HL-60 (cell line): ENCODE measurements at regions not wholly inside any gene's neighbourhood (a gene's known extent, or its start where the extent isn't known, plus 50 kb on each side); places are given as distances from the start of the nearest gene placed in this dataset.

Source experiments
- DNase-seq, 2 experiments: peaks; one replicate each; pipeline ENCODE4 v3.0.0-alpha.2; 2010 to 2020; ENCODE audit warnings: low read depth in 1 of 2, low spot score in 1 of 2
- H3K27ac ChIP-seq: fragments of 250-450 bp; sonication (Bioruptor Pico); replicated peaks from 2 replicates; pipeline ENCODE4 v1.5.1; 2020; ENCODE audit warnings: mild to moderate bottlenecking, moderate library complexity
- H3K27me3 ChIP-seq: fragments of 250-450 bp; sonication (Bioruptor Pico); 2 replicates; pipeline ENCODE4 v1.5.1; 2021; ENCODE audit warnings: mild to moderate bottlenecking, moderate library complexity; ENCODE audit not compliant: insufficient read depth, poor library complexity, severe bottlenecking
- H3K4me3 ChIP-seq: replicated peaks from 2 replicates; pipeline ENCODE4 v1.5.1; 2011; ENCODE audit warnings: mild to moderate bottlenecking, control low read depth, low read length; ENCODE audit not compliant: insufficient read depth
- CTCF ChIP-seq: IDR thresholded peaks from one replicate; pipeline ENCODE4 v1.5.1; 2011; ENCODE audit warnings: low read length, control low read depth, inconsistent platforms; ENCODE audit not compliant: insufficient read depth
- GABPA ChIP-seq: IDR thresholded peaks from 2 replicates; pipeline ENCODE4 v1.6.1; 2012; ENCODE audit warnings: low read depth
- POLR2AphosphoS5 ChIP-seq: IDR thresholded peaks from 2 replicates; pipeline ENCODE4 v1.6.1; 2012; ENCODE audit warnings: low read depth
- REST ChIP-seq: IDR thresholded peaks from 2 replicates; pipeline ENCODE4 v1.6.1; 2012; ENCODE audit warnings: low read depth; ENCODE audit not compliant: insufficient replicate concordance
- SPI1 ChIP-seq: IDR thresholded peaks from 2 replicates; pipeline ENCODE4 v1.6.1; 2012; ENCODE audit warnings: low read depth, mild to moderate bottlenecking, borderline replicate concordance

GRCh38 chr2:52964916-52965530 is 802.6 kb upstream of the CHAC2 start:
- Histone ChIP-seq H3K4me3 (no peak overlapping the region), H3K27ac (no peak overlapping the region), H3K27me3 (no peaks in the 10 kb centered on the region)
- DNase-seq, result no peak
- TF ChIP-seq REST (no peak), POLR2AphosphoS5 (no peak), CTCF (no peak)

- H3K27me3 ChIP-seq, result no peaks in the 10 kb centered on the region
- H3K4me3 ChIP-seq, result no peak overlapping the region
- no peak for DNase-seq
- TF ChIP-seq POLR2AphosphoS5, result no peak
- H3K27ac ChIP-seq, result no peak overlapping the region
These were observed 806.2 kb upstream of the CHAC2 start for GRCh38 chr2:52961403-52961802.

- no peak for DNase-seq
- Histone ChIP-seq H3K4me3 (no peak overlapping the region), H3K27me3 (no peaks in the 10 kb centered on the region), H3K27ac (no peak overlapping the region)
- no peak for TF ChIP-seq POLR2AphosphoS5
- no peak for TF ChIP-seq SPI1
- no peak for TF ChIP-seq CTCF
- no peak for TF ChIP-seq REST
- no peak for TF ChIP-seq GABPA
These were observed 806.7 kb upstream of the CHAC2 start for GRCh38 chr2:52960881-52961280.

GRCh38 chr2:52959801-52960200 is 807.8 kb upstream of the CHAC2 start:
- Histone ChIP-seq H3K27ac (no peak overlapping the region), H3K27me3 (no peaks in the 10 kb centered on the region), H3K4me3 (no peak overlapping the region)
- TF ChIP-seq SPI1 (no peak), CTCF (no peak), POLR2AphosphoS5 (no peak), GABPA (no peak), REST (no peak)
- no peak for DNase-seq
